ENCODE measurements at regions not wholly inside any gene's neighbourhood (a gene's known extent, or its start where the extent isn't known, plus 50 kb on each side); places are given as distances from the start of the nearest gene placed in this dataset.

GRCh38 chr15:53395871-53396270, 363.6 kb downstream of the WDR72 start:
- Histone ChIP-seq H3K4me3 (ENCODE audit: low read depth, low read length) (no peak overlapping the region), H3K36me3 (no peaks in the 10 kb centered on the region), H3K27ac (no peak overlapping the region), H3K27me3 (ENCODE audit: insufficient read depth, low read depth, severe bottlenecking) (no peaks in the 10 kb centered on the region), H3K9me3 (ENCODE audit: severe bottlenecking) (no peaks in the 10 kb centered on the region)
- no peak for TF ChIP-seq CTCF (IDR thresholded peaks at IDR 0.05; ENCODE audit: low read depth, low read length)
- DNase-seq, result no peak

- H3K27me3 ChIP-seq (ENCODE audit: insufficient read depth, low read depth, severe bottlenecking), result no peaks in the 10 kb centered on the region
- no peak for TF ChIP-seq CTCF (IDR thresholded peaks at IDR 0.05; ENCODE audit: low read depth, low read length)
- no peaks in the 10 kb centered on the region for H3K36me3 ChIP-seq
- no peak for DNase-seq
- H3K9me3 ChIP-seq (ENCODE audit: severe bottlenecking), result no peaks in the 10 kb centered on the region
- no peak overlapping the region for H3K4me3 ChIP-seq (ENCODE audit: low read depth, low read length)
- H3K27ac ChIP-seq, result no peak overlapping the region
These were observed 368.9 kb downstream of the WDR72 start for GRCh38 chr15:53390549-53390948.

- no peak for DNase-seq
- Histone ChIP-seq H3K9me3 (ENCODE audit: severe bottlenecking) (no peaks in the 10 kb centered on the region), H3K27me3 (ENCODE audit: insufficient read depth, low read depth, severe bottlenecking) (no peaks in the 10 kb centered on the region), H3K27ac (no peak overlapping the region), H3K4me3 (ENCODE audit: low read depth, low read length) (no peak overlapping the region), H3K36me3 (no peaks in the 10 kb centered on the region)
- no peak for TF ChIP-seq CTCF (IDR thresholded peaks at IDR 0.05; ENCODE audit: low read depth, low read length)
These were observed 370.0 kb downstream of the WDR72 start for GRCh38 chr15:53389271-53390037.

GRCh38 chr15:53384417-53384816, 375.0 kb downstream of the WDR72 start:
- Histone ChIP-seq H3K27me3 (ENCODE audit: insufficient read depth, low read depth, severe bottlenecking) (no peaks in the 10 kb centered on the region), H3K36me3 (no peaks in the 10 kb centered on the region), H3K4me3 (ENCODE audit: low read depth, low read length) (no peak overlapping the region), H3K9me3 (ENCODE audit: severe bottlenecking) (no peaks in the 10 kb centered on the region), H3K27ac (no peak overlapping the region)
- peak; percentile 44 for DNase-seq
- TF ChIP-seq CTCF (IDR thresholded peaks at IDR 0.05; ENCODE audit: low read depth, low read length), result peak; percentile 67

GRCh38 chr15:53378096-53378800, 381.2 kb downstream of the WDR72 start:
- H3K27me3 ChIP-seq (ENCODE audit: insufficient read depth, low read depth, severe bottlenecking), result no peaks in the 10 kb centered on the region
- no peak overlapping the region for H3K4me3 ChIP-seq (ENCODE audit: low read depth, low read length)
- no peaks in the 10 kb centered on the region for H3K36me3 ChIP-seq
- TF ChIP-seq CTCF (IDR thresholded peaks at IDR 0.05; ENCODE audit: low read depth, low read length), result no peak
- peak overlapping the region; percentile 46 for H3K27ac ChIP-seq
- H3K9me3 ChIP-seq (ENCODE audit: severe bottlenecking), result no peaks in the 10 kb centered on the region
- DNase-seq, result peak; percentile 75

Measured in WERI-Rb-1 (cell line).